Stimulated activated CD4-positive, alpha-beta T cell treated with anti-CD3 and anti-CD28 coated beads, Interleukin-15, amount 100 ng/mL, for 48 hours (primary cell): ENCODE measurements at regions not wholly inside any gene's neighbourhood (a gene's known extent, or its start where the extent isn't known, plus 50 kb on each side); places are given as distances from the start of the nearest gene placed in this dataset.

Experiments used
- DNase-seq, 2 donors: peaks; one replicate each; pipeline ENCODE4 v3.0.0-alpha.2; 2020; ENCODE audit warnings: low read depth in 2 of 2

- DNase-seq, result no peak
These were observed 294.6 kb downstream of the ANXA1 start for GRCh38 chr9:73446306-73446705.

DNA sequence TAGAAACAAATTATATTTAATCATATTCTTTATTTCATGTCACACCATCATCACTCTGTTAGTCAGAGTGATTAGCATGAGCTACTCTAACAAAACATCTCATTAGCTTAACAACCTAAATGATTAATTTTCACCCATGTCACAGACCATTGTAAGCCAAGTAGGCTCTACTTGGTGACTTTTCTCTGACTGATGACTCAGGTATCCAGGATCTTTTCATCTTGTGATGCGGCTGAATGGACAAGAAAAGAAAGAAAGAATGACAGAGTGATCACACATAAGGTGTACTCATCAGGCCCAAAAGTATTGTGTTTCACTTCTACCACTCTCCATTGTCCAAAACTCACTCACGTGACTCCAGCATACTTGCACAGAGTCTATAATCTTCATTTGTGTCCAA lies 299.3 kb downstream of the ANXA1 start:
- no peak for DNase-seq

- no peak for DNase-seq
These were observed 308.2 kb downstream of the ANXA1 start for GRCh38 chr9:73459817-73460216.

DNA sequence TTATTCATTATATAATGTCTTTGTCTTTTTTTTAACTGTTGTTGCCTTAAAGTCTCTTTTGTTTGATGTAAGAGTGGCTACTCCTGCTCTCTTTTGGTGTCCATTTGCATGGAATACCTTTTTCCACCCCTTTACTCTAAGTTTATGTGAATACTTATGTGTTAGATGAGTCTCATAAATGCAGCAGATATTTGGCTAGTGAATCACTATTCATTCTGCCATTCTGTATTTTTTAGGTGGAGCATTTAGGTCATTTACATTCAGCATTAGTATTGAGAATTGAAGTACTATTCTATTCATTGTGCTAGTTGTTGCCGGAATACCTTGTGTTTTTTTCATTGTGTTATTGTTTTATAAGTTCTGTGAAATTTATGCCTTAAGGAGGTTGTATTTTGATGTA lies 317.1 kb downstream of the ANXA1 start:
- DNase-seq, result no peak

DNA sequence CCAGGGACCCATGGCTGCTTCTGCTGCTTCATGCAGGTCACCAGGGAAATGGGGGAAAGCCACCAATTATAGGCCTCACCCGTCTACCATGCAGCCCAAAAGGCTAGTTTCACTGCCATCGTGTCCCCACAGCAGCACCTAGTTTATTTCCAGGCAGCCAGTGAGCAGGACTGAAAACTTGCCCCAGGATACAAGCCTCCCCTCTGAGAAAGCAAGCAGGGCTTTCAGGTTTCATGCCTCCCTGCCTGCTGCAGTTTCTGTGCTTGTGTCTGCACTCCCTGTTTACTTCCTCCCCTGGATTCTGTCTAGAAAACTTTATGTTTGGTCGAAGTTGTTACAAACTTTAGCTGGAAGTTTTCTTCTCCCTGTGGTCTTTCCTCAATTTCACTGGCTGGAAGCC lies 319.1 kb downstream of the ANXA1 start:
- no peak for DNase-seq

GRCh38 chr9:73474002-73474600 lies 322.4 kb downstream of the ANXA1 start:
- DNase-seq, result no peak

DNA sequence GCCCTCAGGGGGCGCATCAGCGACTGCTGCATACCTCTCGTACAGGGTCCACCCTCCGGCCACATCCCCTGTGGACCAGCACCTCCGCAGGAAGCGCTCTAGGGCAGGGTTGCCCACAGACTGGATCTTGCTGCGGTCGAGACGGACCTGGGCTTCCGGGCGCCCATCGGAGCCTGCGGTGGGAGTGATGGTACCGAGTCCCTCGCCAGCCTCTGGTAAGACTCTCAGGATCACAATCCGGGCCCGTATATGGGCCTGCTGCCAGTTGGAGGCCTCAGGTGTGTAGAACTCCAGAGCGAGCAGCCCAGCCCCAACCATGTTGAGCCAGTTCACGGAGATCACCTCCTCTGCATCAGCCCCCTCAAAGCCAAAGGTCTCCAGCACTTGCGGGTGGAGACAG lies 323.0 kb downstream of the ANXA1 start:
- DNase-seq, result no peak

DNA sequence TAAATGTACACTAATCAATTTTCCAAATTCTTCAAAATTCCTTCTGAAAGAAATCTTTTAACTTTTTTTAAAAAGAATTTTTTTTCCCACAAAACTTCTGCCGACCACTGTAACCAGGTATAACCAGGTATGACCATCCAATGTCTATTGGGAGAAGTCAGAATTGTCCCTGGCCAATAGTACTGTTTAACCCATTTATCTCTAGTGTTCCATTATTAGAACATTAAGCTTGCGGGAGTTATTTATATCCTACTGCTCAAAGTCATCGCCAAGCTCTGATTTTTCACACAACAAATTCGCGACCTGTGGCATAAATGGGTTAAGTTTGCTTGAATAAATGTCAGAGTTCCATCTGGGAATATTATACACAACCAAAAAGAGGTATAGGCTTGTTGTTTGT lies 343.2 kb downstream of the ANXA1 start:
- no peak for DNase-seq

GRCh38 chr9:73497796-73498195 lies 346.1 kb downstream of the ANXA1 start:
- no peak for DNase-seq

- no peak for DNase-seq
These were observed 363.6 kb downstream of the ANXA1 start for GRCh38 chr9:73515216-73515615.

- no peak for DNase-seq
These were observed 371.7 kb downstream of the ANXA1 start for GRCh38 chr9:73523391-73523790.

DNA sequence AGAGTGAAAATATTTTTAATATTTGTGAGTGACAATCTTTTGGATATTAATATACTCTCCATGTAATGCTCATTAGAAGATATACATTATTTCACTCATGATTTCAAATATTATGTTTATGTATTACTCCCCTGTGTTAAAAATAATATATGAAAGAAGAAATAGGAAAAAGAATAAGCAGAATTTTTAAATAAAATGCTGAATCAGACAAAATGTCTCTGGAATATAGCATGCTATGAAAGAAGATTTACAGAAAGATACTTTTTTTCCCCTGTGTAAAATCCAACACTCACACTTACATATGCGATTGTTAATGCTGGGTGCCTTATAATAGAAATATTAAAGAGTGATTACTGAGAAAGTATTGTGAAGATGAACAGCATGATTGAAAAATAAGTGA lies 373.7 kb downstream of the ANXA1 start:
- no peak for DNase-seq

DNA sequence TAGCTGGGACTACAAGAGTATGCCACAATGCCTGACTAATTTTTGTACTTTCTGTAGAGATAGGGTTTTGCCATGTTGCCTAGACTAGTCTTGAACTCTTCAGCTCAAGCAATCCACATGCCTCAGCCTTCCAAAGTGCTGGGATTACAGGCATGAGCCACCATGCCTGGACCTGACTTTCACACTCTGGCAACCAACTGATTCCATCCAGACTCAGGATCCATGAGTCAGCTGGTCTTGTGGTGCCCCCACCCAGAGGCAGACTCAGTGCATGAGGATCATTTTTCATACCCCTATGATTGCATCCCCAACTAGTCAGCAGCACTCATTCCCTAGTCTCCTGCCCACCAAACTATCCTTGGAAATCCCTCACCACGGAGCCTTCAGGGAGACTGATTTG lies 375.9 kb downstream of the ANXA1 start:
- no peak for DNase-seq

DNA sequence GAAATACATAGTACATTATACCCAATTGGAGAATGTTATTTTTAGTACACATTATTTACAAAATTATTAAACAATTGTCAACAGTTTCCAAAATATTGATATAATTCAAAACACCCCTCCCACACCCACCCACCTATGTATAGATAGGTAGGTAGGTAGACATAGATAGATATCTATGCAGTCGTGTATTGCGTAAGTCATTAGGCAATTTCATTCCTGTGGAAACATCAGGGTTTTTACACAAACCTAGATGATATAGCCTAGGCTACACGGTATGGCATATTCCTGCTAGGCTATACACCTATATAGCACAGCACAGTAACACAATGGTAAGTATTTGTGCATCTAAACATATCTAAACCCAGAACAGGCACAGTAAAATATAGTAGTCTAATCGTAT lies 377.3 kb downstream of the ANXA1 start:
- no peak for DNase-seq

GRCh38 chr9:73529666-73530065 lies 378.0 kb downstream of the ANXA1 start:
- DNase-seq, result no peak

DNA sequence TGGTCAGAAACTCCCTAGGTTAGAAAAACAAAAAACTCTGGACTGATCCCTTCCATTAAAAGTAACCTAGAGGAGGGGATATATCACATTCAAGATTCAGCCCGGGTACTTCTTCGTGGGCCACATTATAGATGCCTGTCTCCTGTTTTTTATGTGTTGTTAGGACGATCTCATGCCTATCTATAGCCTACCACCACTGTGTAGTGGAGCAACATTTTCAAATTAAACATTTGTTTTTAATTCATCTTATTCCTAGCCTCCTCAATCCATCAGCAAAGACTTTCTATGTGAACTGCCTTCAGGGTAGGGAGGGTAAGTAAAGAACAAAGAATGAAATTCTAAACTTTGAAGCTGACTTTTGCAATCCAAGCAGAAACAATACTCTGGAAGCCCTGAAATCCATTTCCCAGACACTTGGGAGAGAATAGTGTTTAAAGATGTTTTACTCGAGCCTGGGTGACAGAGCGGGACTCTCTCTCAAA lies 379.4 kb downstream of the ANXA1 start:
- DNase-seq, result no peak

DNA sequence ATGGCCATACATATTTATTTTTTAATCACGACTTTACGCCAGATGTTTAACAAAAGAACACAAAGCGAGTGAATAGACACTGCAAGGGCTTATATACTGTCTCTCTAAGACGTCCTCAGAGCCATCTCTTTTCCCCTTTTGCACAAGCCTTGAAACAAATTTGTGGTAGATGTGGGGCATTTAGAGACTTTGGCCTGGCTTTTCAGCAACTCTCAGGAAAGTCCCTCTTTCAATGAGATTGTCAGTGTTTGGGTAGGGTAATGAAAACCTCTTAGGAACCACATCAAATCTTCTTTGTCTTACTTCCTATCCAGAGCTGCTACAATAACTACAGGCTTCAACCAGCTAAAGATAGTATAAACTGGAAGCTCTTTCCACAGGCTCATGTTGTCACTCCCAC lies 380.0 kb downstream of the ANXA1 start:
- DNase-seq, result no peak

- no peak for DNase-seq
These were observed 381.3 kb downstream of the ANXA1 start for GRCh38 chr9:73532985-73533384.

GRCh38 chr9:73536403-73536802 lies 384.7 kb downstream of the ANXA1 start:
- no peak for DNase-seq

- DNase-seq, result no peak
These were observed 385.9 kb downstream of the ANXA1 start for GRCh38 chr9:73537561-73537960.

- no peak for DNase-seq
These were observed 388.3 kb downstream of the ANXA1 start for GRCh38 chr9:73539881-73540390.

DNA sequence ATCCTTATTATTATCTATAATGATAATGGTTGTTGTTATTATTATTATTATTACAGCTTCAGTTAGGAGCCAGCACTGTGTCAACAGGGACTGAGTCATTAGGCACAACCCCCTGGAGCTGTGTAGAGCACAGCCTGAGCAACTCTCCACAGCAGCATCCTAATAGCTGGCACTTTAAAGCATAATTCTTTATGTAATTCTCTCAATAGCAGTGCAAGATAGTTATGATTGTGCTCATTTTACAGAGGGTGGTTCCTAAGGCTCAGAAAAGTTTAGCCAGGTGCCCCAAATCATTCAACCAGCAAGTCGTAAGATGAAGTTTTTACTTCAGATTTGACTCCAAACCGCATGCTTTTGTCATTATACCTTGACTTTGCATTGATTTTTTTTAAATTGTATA lies 390.3 kb downstream of the ANXA1 start:
- no peak for DNase-seq

DNA sequence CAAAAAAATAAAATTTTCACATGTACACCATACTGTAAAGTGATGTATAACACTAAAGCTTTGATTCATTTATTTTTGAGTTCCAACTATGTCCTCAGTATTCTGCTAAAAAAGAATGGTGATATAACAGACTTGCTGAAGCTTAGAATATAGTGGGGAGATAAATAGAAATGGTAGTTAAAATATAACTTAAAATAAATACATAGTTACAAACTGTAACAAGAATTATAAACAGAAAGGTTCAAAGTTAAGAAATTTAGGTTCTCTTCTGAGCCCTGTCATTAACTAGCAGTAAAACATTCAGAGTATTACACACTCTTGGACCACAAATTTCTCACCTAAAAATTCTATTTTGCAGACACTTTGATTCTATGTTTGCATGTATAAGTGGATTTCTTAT lies 392.1 kb downstream of the ANXA1 start:
- DNase-seq, result no peak

- no peak for DNase-seq
These were observed 396.5 kb downstream of the ANXA1 start for GRCh38 chr9:73548201-73548600.
